Uterus (tissue), 3 donors: ENCODE measurements at regions not wholly inside any gene's neighbourhood (a gene's known extent, or its start where the extent isn't known, plus 50 kb on each side); places are given as distances from the start of the nearest gene placed in this dataset.

Source experiments
- DNase-seq, 2 donors: peaks; one replicate each; pipeline ENCODE4 v3.0.0-alpha.2; 2019 to 2020
- H3K27ac ChIP-seq, 2 donors: fragments of 200-600 bp; sonication (generic); 1 replicate in 1 of 2; 2 replicates in 1 of 2; pipeline ENCODE4 v1.5.1; 2016 to 2018
- H3K27me3 ChIP-seq, 2 donors: fragments of 200-600 bp; sonication (generic); one replicate each; pipeline ENCODE4 v1.5.1; 2018 to 2019; ENCODE audit warnings: control low read depth in 1 of 2
- H3K36me3 ChIP-seq, 2 donors: fragments of 200-600 bp; sonication (generic); one replicate each; pipeline ENCODE4 v1.5.1; 2019; ENCODE audit warnings: control low read depth in 1 of 2
- H3K4me1 ChIP-seq, 2 donors: fragments of 200-600 bp; sonication (generic); one replicate each; pipeline ENCODE4 v1.5.1; 2018 to 2019; ENCODE audit warnings: control low read depth in 1 of 2
- H3K4me3 ChIP-seq, 2 donors: fragments of 200-600 bp; sonication (generic); 1 replicate in 1 of 2; 2 replicates in 1 of 2; pipeline ENCODE4 v1.5.1; 2018 to 2019; ENCODE audit warnings: mild to moderate bottlenecking in 1 of 2
- H3K9me3 ChIP-seq, 2 donors: fragments of 200-600 bp; sonication (generic); one replicate each; pipeline ENCODE4 v1.5.1; 2019; ENCODE audit warnings: control low read depth in 1 of 2
- POLR2A ChIP-seq, 2 donors: fragments of 450-650 bp; IDR thresholded peaks; one replicate each; pipeline ENCODE4 v1.6.1; 2016; ENCODE audit warnings: antibody characterized with exemption in 2 of 2, mild to moderate bottlenecking in 1 of 2, moderate library complexity in 1 of 2
- intact Hi-C: fragments of 100-400 bp; cut with DNase I; formaldehyde crosslinking; loops from one replicate; pipeline ENCODE4 v1.15.1; 2023; ENCODE audit warnings: low total_unique reads
- TF ChIP-seq, protein P1 (sequence below), 4 experiments: fragments of 200-600 bp in 2 of 4; fragments of 450-650 bp in 2 of 4; sonication (generic) in 2 of 4; IDR thresholded peaks; one replicate each; pipeline ENCODE4 v1.5.1; 2016 to 2019; ENCODE audit warnings: antibody characterized with exemption in 4 of 4, mild to moderate bottlenecking in 2 of 4, moderate library complexity in 1 of 4
- donor health status: DM: yes; HTN: yes; CAD: no.

DNA sequence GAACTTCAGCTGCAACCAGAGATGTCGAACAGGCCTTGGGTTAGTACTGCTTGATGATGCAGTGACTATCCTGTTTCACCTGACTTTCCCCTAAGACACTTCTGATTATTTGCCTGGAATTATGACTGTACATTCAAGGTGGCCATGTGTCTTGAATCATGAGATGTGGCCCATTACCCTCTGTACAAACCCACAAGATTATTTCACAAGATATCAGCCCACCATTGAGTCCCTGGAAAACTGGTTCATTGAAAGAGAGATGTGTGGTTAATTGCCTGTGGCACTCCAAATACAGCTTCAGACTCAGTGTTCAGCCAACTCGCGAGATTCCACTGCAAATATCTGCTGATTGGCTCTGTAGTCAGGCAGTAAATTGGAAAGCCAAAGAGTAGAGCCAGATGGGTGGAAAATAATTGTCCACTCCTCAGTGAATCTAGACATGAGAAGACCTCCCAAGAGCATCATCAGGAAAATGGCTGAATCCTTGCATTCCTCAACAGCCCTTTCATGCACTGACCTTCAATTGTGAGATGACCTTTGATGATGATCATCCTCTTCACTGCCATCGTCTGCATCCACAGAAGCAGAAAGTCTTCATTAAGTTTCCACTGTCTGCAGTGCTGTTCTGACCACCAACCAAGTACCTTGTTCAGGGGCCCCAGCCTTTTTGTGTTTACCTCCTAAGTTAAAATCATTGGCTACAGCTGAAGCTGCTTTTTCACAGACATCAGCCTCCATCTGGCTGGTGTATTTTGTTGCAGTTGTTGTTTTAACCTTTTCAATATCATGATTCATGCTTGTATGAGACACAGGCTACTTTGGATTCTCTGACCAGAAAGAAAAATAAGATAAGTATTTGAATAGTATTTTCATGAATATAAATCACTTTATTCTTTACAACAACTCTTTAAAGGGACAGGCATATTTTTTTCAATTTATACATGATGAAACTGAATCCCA is 75.2 kb downstream of the ESM1 start:
- intact Hi-C loops, result no loop called here
- H3K9me3 ChIP-seq, result no peaks in the 10 kb centered on the region
- H3K4me3 ChIP-seq, result no peak overlapping the region
- H3K36me3 ChIP-seq, result no peaks in the 10 kb centered on the region
- no peaks in the 10 kb centered on the region for H3K4me1 ChIP-seq
- no peak for DNase-seq
- H3K27me3 ChIP-seq, result no peaks in the 10 kb centered on the region
- no peak for TF ChIP-seq POLR2A (IDR thresholded peaks at IDR 0.05)
- TF ChIP-seq, protein P1, sequence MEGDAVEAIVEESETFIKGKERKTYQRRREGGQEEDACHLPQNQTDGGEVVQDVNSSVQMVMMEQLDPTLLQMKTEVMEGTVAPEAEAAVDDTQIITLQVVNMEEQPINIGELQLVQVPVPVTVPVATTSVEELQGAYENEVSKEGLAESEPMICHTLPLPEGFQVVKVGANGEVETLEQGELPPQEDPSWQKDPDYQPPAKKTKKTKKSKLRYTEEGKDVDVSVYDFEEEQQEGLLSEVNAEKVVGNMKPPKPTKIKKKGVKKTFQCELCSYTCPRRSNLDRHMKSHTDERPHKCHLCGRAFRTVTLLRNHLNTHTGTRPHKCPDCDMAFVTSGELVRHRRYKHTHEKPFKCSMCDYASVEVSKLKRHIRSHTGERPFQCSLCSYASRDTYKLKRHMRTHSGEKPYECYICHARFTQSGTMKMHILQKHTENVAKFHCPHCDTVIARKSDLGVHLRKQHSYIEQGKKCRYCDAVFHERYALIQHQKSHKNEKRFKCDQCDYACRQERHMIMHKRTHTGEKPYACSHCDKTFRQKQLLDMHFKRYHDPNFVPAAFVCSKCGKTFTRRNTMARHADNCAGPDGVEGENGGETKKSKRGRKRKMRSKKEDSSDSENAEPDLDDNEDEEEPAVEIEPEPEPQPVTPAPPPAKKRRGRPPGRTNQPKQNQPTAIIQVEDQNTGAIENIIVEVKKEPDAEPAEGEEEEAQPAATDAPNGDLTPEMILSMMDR (IDR thresholded peaks at IDR 0.05), result no peak
- no peak overlapping the region for H3K27ac ChIP-seq

DNA sequence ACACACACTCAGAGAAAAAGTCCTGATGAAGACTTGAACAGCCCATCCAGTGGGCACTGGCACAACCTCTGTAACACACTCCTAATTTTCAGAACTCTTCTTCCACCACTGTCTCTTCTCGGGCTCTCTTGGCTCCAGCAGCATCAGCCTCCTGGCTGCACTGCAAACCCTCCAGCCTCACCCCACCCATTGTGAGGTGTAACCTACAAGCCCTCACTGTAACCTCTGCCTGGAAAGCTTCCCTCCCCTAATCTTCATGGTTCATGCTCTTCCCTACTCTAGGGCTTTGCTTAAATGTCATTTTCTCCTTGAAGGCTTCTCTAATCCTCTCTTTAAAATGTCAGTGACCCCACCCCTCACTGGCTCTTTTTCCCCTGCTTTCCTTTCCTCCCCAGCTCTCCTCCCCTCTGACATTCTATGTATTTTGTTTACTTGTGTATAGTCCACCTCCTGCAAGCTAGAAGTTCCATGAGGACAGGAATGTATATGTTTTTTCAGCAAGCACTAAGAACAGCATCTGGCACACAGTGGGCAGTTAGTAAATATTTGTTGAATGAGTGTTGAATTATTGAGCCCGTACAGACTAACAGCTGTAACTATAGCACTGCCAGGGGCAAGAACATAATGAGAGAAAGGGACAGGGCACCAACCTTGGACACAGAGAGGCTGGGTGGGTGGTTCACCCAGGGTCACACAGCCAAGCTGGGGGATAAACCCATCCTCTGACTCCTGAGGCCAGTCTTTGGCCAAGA is 76.4 kb downstream of the ESM1 start:
- TF ChIP-seq, protein P1 (IDR thresholded peaks at IDR 0.05), result no peak
- TF ChIP-seq POLR2A (IDR thresholded peaks at IDR 0.05), result no peak
- intact Hi-C loops, result no loop called here
- no peak overlapping the region for H3K4me3 ChIP-seq

DNA sequence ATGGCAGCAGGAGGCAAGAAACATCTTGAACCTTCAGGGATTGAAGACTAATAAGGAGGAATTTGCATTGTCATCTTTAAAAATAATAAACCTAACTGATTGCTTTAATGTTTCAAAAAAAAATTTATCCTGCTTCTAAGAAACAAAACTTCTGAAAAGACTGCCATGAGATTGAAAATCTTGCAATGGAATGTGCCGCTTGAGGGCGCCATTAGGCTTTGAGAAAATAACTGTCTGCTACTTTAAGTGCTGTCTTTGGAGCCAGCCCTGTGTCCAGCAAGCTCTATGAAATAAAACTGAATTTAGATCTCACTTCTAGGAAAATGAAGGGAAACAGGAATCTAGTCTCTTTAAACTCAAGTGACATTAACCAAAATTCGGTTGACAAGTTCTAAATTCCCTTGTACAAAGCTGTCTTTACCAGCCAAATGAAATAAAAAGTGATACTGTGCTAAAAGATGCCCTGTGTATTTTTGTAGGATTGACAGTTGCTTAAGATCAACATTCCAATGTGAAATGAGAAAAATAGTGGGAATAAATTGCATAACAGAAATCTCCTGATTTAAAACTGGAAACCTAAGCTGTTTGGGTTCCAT is 79.4 kb downstream of the ESM1 start:
- no peak overlapping the region for H3K4me3 ChIP-seq
- H3K27me3 ChIP-seq, result no peaks in the 10 kb centered on the region
- TF ChIP-seq, protein P1 (IDR thresholded peaks at IDR 0.05), result peak in 3 of 4 experiments; percentile 33 to 44 (median 44)
- no peak for TF ChIP-seq POLR2A (IDR thresholded peaks at IDR 0.05)
- H3K36me3 ChIP-seq, result no peaks in the 10 kb centered on the region
- DNase-seq, result peak; percentile 34 to 55
- H3K27ac ChIP-seq, result no peak overlapping the region
- intact Hi-C loops, result no loop called here
- H3K9me3 ChIP-seq, result no peaks in the 10 kb centered on the region
- no peaks in the 10 kb centered on the region for H3K4me1 ChIP-seq

More for the DNA sequence above, 76.4 kb downstream of the ESM1 start:
- DNase-seq, result no peak
- Histone ChIP-seq H3K27ac (no peak overlapping the region), H3K9me3 (no peaks in the 10 kb centered on the region), H3K36me3 (no peaks in the 10 kb centered on the region), H3K27me3 (no peaks in the 10 kb centered on the region), H3K4me1 (no peaks in the 10 kb centered on the region)

DNA sequence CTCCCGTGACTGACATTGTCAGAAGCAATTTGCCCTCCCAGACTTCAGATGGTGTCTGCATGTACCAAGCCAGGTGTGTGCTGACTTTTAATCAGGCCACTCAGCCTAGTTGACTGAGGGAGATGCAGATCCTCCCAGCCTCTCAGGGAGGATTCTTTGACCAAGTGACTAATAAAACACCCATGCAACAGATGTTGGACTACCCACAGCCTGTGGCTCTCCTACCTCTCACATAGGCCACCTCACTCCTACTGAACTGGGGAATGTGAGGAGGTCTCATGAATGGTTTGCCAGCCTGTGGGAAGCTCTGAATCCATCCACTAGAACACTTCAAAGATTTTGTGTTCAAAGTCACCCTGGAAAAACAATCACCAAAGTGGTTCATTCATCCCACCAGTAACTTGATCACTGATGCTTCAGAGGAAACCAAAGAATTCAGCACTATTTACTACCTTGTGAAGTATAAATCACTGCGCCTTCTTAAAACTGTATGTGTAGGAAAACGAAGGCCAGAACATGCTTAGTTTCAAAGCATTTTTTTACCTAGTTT is 80.1 kb downstream of the ESM1 start:
- TF ChIP-seq POLR2A (IDR thresholded peaks at IDR 0.05), result no peak
- TF ChIP-seq, protein P1 (IDR thresholded peaks at IDR 0.05), result no peak
- H3K36me3 ChIP-seq, result no peaks in the 10 kb centered on the region
- H3K9me3 ChIP-seq, result no peaks in the 10 kb centered on the region
- H3K4me3 ChIP-seq, result no peak overlapping the region
- DNase-seq, result no peak
- no peaks in the 10 kb centered on the region for H3K27me3 ChIP-seq
- no peaks in the 10 kb centered on the region for H3K4me1 ChIP-seq
- no peak overlapping the region for H3K27ac ChIP-seq
- intact Hi-C loops, result no loop called here
